ENCODE measurements at regions not wholly inside any gene's neighbourhood (a gene's known extent, or its start where the extent isn't known, plus 50 kb on each side); places are given as distances from the start of the nearest gene placed in this dataset.
"Not testable (repeated sequence)": the region's sequence is repeated elsewhere in the genome, so short reads cannot be mapped to it uniquely, and the experiment has no call there.

- DNase-seq = no peak
These were observed 446.4 kb upstream of the CFAP20DC start for GRCh38 chr3:59496250-59496649.

- not testable (repeated sequence) for DNase-seq
These were observed 445.1 kb upstream of the CFAP20DC start for GRCh38 chr3:59494969-59495368.

GRCh38 chr3:59486520-59486919 is 436.7 kb upstream of the CFAP20DC start:
- DNase-seq = no peak

GRCh38 chr3:59483191-59483590 is 433.4 kb upstream of the CFAP20DC start:
- no peak for DNase-seq

- no peak for DNase-seq
These were observed 432.9 kb upstream of the CFAP20DC start for GRCh38 chr3:59482684-59483083.

GRCh38 chr3:59481776-59482400 is 432.1 kb upstream of the CFAP20DC start:
- no peak for DNase-seq

- no peak for DNase-seq
These were observed 430.7 kb upstream of the CFAP20DC start for GRCh38 chr3:59480486-59480995.

GRCh38 chr3:59473636-59474035 is 423.8 kb upstream of the CFAP20DC start:
- DNase-seq = no peak

GRCh38 chr3:59472541-59472940 is 422.7 kb upstream of the CFAP20DC start:
- DNase-seq = no peak

- no peak for DNase-seq
These were observed 420.3 kb upstream of the CFAP20DC start for GRCh38 chr3:59469948-59470723.

GRCh38 chr3:59467476-59467875 is 417.7 kb upstream of the CFAP20DC start:
- peak; percentile 78 for DNase-seq

GRCh38 chr3:59464187-59464586 is 414.4 kb upstream of the CFAP20DC start:
- no peak for DNase-seq

- DNase-seq = no peak
These were observed 413.4 kb upstream of the CFAP20DC start for GRCh38 chr3:59463253-59463652.

GRCh38 chr3:59460068-59460467 is 410.2 kb upstream of the CFAP20DC start:
- no peak for DNase-seq

GRCh38 chr3:59456852-59457485 is 407.1 kb upstream of the CFAP20DC start:
- no peak for DNase-seq

GRCh38 chr3:59451800-59452746 is 402.2 kb upstream of the CFAP20DC start:
- no peak for DNase-seq

- no peak for DNase-seq
These were observed 401.3 kb upstream of the CFAP20DC start for GRCh38 chr3:59450946-59451763.

- DNase-seq = no peak
These were observed 400.6 kb upstream of the CFAP20DC start for GRCh38 chr3:59450437-59450836.

GRCh38 chr3:59446775-59447465 is 397.1 kb upstream of the CFAP20DC start:
- DNase-seq = no peak

GRCh38 chr3:59444676-59445075 is 394.9 kb upstream of the CFAP20DC start:
- DNase-seq = no peak

- no peak for DNase-seq
These were observed 394.5 kb upstream of the CFAP20DC start for GRCh38 chr3:59444294-59444671.
